Endodermal cell (in vitro differentiated cells): ENCODE measurements at regions not wholly inside any gene's neighbourhood (a gene's known extent, or its start where the extent isn't known, plus 50 kb on each side); places are given as distances from the start of the nearest gene placed in this dataset.

Experiments used
- DNase-seq: peaks from one replicate; pipeline ENCODE4 v3.0.0-alpha.2; 2017
- H3K27ac ChIP-seq: 2 replicates; pipeline ENCODE4 v1.5.1; 2013; ENCODE audit warnings: mild to moderate bottlenecking, low read depth, low read length, moderate library complexity
- H3K27me3 ChIP-seq: 2 replicates; pipeline ENCODE4 v1.6.1; 2013; ENCODE audit warnings: mild to moderate bottlenecking, low read length, moderate library complexity; ENCODE audit not compliant: insufficient read depth, control insufficient read depth, poor library complexity, severe bottlenecking
- H3K36me3 ChIP-seq: 2 replicates; pipeline ENCODE4 v1.7.0; 2013; ENCODE audit warnings: mild to moderate bottlenecking, low read length, moderate library complexity; ENCODE audit not compliant: control insufficient read depth, insufficient read depth
- H3K4me1 ChIP-seq: one replicate; pipeline ENCODE4 v1.7.0; 2013; ENCODE audit warnings: low read length; ENCODE audit not compliant: control insufficient read depth, insufficient read depth
- H3K4me3 ChIP-seq: 2 replicates; pipeline ENCODE4 v1.5.1; 2013; ENCODE audit warnings: mild to moderate bottlenecking, low read length, moderate library complexity
- H3K9ac ChIP-seq: 2 replicates; pipeline ENCODE4 v1.6.1; 2013; ENCODE audit warnings: mild to moderate bottlenecking, low read length, moderate library complexity; ENCODE audit not compliant: poor library complexity, severe bottlenecking; ENCODE audit errors: extremely low read depth
- H3K9me3 ChIP-seq: 2 replicates; pipeline ENCODE4 v1.6.1; 2013; ENCODE audit warnings: mild to moderate bottlenecking, low read length, moderate library complexity; ENCODE audit not compliant: control insufficient read depth
- H3K27ac Mint-ChIP-seq: 2 replicates; pipeline ENCODE4 v1.8.0; 2020; ENCODE audit warnings: mixed read lengths
- H3K27me3 Mint-ChIP-seq: 2 replicates; pipeline ENCODE4 v1.8.0; 2021; ENCODE audit warnings: mild to moderate bottlenecking, mixed read lengths; ENCODE audit not compliant: insufficient read depth
- H3K36me3 Mint-ChIP-seq: 2 replicates; pipeline ENCODE4 v1.8.0; 2020; ENCODE audit warnings: low read depth, mixed read lengths
- H3K4me1 Mint-ChIP-seq: 2 replicates; pipeline ENCODE4 v1.8.0; 2020; ENCODE audit warnings: mixed read lengths
- H3K4me3 Mint-ChIP-seq: 2 replicates; pipeline ENCODE4 v1.8.0; 2020; ENCODE audit warnings: mild to moderate bottlenecking, moderate library complexity, mixed read lengths
- H3K9me3 Mint-ChIP-seq: 2 replicates; pipeline ENCODE4 v1.8.0; 2020; ENCODE audit warnings: mild to moderate bottlenecking, mixed read lengths
- WGBS, 2 experiments: methylation state at CpG; one replicate each; pipeline versions ENCODE4 v1.1.5 to v1.1.7; 2013; ENCODE audit warnings: missing lambda C conversion rate in 2 of 2, mixed read lengths in 1 of 2; ENCODE audit not compliant: insufficient coverage in 1 of 2, insufficient read length in 1 of 2; 5-methylcytosine and 5-hydroxymethylcytosine counted together
- TF ChIP-seq, protein P1 (sequence below): fragments of 200-600 bp; sonication (generic); conservative IDR thresholded peaks from 2 replicates; pipeline ENCODE4 v1.5.0; 2021; ENCODE audit warnings: antibody characterized with exemption, mild to moderate bottlenecking

DNA sequence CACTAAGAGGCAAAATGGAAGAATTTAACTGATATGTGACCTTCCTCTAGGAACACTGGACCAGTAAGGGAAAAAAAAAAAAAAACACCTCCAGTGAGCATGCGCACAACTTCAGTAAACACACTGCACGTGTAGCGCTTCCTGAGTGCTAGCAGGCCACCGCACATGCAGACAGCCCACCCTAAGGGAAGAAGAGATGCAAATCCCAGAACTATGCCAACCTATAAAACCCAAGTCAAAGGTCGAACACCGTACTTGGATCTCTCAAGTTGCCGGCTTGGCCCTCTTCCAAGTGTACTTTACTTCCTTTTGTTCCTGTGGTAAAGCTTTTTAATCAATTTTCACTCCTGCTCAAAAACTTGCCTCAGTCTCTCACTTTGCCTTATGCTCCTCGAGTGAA is 64.5 kb upstream of the CADPS start:
- no peak overlapping the region for H3K27ac Mint-ChIP-seq
- Histone ChIP-seq H3K36me3 (no peaks in the 10 kb centered on the region), H3K4me1 (peaks cover 7% of the 10 kb centered on the region), H3K9me3 (peaks cover 16% of the 10 kb centered on the region), H3K27me3 (no peaks in the 10 kb centered on the region), H3K4me3 (no peak overlapping the region), H3K27ac (no peak overlapping the region), H3K9ac (no peak overlapping the region)
- DNase-seq: no peak
- H3K4me1 Mint-ChIP-seq: peaks cover 26% of the 10 kb centered on the region
- 96 to 100% methylated on average over 6 to 8 of the region's 8 CpGs for WGBS, 2 experiments
- no peak overlapping the region for H3K4me3 Mint-ChIP-seq
- H3K9me3 Mint-ChIP-seq: peaks cover 6% of the 10 kb centered on the region
- TF ChIP-seq, protein P1, sequence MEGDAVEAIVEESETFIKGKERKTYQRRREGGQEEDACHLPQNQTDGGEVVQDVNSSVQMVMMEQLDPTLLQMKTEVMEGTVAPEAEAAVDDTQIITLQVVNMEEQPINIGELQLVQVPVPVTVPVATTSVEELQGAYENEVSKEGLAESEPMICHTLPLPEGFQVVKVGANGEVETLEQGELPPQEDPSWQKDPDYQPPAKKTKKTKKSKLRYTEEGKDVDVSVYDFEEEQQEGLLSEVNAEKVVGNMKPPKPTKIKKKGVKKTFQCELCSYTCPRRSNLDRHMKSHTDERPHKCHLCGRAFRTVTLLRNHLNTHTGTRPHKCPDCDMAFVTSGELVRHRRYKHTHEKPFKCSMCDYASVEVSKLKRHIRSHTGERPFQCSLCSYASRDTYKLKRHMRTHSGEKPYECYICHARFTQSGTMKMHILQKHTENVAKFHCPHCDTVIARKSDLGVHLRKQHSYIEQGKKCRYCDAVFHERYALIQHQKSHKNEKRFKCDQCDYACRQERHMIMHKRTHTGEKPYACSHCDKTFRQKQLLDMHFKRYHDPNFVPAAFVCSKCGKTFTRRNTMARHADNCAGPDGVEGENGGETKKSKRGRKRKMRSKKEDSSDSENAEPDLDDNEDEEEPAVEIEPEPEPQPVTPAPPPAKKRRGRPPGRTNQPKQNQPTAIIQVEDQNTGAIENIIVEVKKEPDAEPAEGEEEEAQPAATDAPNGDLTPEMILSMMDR: no peak
- H3K36me3 Mint-ChIP-seq: no peaks in the 10 kb centered on the region
- peaks cover 2% of the 10 kb centered on the region for H3K27me3 Mint-ChIP-seq

DNA sequence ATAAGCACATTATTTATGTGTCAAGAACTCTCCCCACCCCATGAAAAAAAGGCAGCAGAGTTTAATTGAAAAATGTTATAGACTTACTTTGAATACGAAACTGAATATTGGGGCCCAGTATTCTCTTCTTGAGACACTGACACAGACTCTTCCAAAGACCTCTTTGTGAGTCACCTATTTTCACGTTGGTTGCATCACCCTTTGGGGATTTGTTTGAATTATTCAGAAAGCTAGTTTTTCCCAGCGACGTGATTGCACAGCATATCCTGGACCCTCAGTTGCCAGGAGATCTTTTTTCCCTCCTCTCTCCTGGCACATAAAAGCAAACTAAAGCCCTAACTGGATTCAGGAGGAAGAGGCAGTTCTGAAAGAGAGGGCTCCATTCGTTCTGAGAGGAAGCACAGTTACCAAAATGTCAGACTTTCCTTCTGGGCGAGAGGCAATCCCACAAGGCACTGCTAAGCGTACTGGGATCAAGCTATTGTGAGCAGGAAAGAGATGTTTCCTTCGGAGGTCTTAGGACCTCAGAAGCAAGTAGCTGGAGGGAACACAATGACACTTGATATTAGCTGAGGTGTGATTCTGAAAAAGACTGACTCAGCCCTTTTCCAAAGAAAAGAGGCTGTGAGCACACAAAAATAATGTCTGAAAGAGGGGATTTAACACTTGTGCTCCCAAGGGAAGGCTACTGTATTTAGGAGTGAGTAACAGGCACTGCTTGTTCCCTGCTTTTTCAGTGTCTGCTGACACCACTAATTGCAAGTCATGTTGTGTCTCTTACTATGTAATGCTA is 65.8 kb upstream of the CADPS start:
- H3K36me3 ChIP-seq: no peaks in the 10 kb centered on the region
- H3K27ac ChIP-seq: peak overlapping the region; percentile 91
- Mint-ChIP-seq H3K4me1 (peaks cover 19% of the 10 kb centered on the region), H3K4me3 (no peak overlapping the region), H3K27me3 (no peaks in the 10 kb centered on the region), H3K9me3 (peaks cover 6% of the 10 kb centered on the region), H3K36me3 (no peaks in the 10 kb centered on the region), H3K27ac (peak overlapping the region; percentile 81)
- peaks cover 16% of the 10 kb centered on the region for H3K9me3 ChIP-seq
- H3K27me3 ChIP-seq: no peaks in the 10 kb centered on the region
- peak; percentile 53 for DNase-seq
- WGBS, 2 experiments: 67 to 78% methylated on average over 6 to 8 of the region's 8 CpGs
- no peak overlapping the region for H3K9ac ChIP-seq
- H3K4me3 ChIP-seq: no peak overlapping the region
- TF ChIP-seq, protein P1: no peak
- peaks cover 5% of the 10 kb centered on the region for H3K4me1 ChIP-seq

DNA sequence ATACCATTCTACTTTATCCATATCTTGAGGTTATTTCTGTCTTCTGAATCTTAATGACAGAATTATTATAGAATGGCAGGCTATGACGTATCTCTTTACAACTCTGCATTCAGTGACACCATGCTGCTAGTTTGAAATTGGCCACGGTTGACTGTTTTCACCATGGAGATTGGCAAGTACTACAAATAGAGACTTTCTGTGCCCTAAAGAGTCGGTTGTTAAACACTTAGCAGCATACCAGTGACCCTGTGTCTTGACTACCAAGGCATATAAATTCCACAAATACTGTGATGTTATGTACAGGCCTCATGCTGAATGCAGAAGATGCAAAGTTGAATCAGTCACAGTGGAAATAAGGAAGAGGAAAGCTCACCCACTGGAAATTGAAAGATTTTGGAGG is 67.0 kb upstream of the CADPS start:
- H3K4me1 ChIP-seq: peaks cover 3% of the 10 kb centered on the region
- no peak for DNase-seq
- Mint-ChIP-seq H3K36me3 (no peaks in the 10 kb centered on the region), H3K9me3 (peaks cover 6% of the 10 kb centered on the region), H3K27ac (no peak overlapping the region), H3K4me3 (no peak overlapping the region), H3K4me1 (peaks cover 22% of the 10 kb centered on the region), H3K27me3 (no peaks in the 10 kb centered on the region)
- H3K9ac ChIP-seq: no peak overlapping the region
- WGBS, 2 experiments: 20 to 89% methylated on average over 1 to 3 of the region's 3 CpGs
- peaks cover 16% of the 10 kb centered on the region for H3K9me3 ChIP-seq
- no peaks in the 10 kb centered on the region for H3K36me3 ChIP-seq
- TF ChIP-seq, protein P1: no peak
- H3K27me3 ChIP-seq: no peaks in the 10 kb centered on the region
- H3K27ac ChIP-seq: peak overlapping the region; percentile 88
- no peak overlapping the region for H3K4me3 ChIP-seq
